GM12878 (cell line): ENCODE measurements at regions not wholly inside any gene's neighbourhood (a gene's known extent, or its start where the extent isn't known, plus 50 kb on each side); places are given as distances from the start of the nearest gene placed in this dataset.

Experiments
- ATAC-seq: fragments of 200-7000 bp; cut with Tn5 transposase; 3 replicates; pipeline ENCODE4 v1.9.1; 2020; ENCODE audit warnings: mild to moderate bottlenecking, moderate library complexity
- BruUV-seq: library from RNA; stranded (reverse); fragments of 400-500 nt; replicated peaks from 2 replicates; lab custom pipeline; 2021; lab: Mats Ljungman, UMichigan
- CTCF ChIA-PET: fragments of 300-600 bp; sonication (Branson Sonifier 250); formaldehyde crosslinking; extraction: SDS; loops from one replicate; lab custom pipeline; 2021; ENCODE audit warnings: inconsistent platforms; lab: Yijun Ruan, JAX
- POLR2A ChIA-PET: fragments of 350-600 bp; formaldehyde crosslinking; extraction: SDS; loops from one replicate; lab custom pipeline; 2021; ENCODE audit warnings: inconsistent platforms; lab: Charles Lee
- RAD21 ChIA-PET: fragments of 300-600 bp; sonication (Branson Sonifier 250); formaldehyde crosslinking; loops from one replicate; lab custom pipeline; 2023; ENCODE audit warnings: antibody characterized with exemption; ENCODE audit not compliant: unreplicated experiment; lab: Charles Lee
- SMC1A ChIA-PET: fragments of 300-600 bp; sonication (Branson Sonifier 250); formaldehyde crosslinking; loops from one replicate; lab custom pipeline; 2023; ENCODE audit not compliant: unreplicated experiment, uncharacterized antibody; lab: Charles Lee
- DNase-seq: peaks from one replicate; pipeline ENCODE4 v3.0.0-alpha.2; 2011; ENCODE audit warnings: low read depth, low spot score
- FAIRE-seq: peaks from 3 replicates; lab custom pipeline; 2011; peaks lifted over from hg19 to GRCh38; lab: Jason Lieb, UNC
- H2AFZ ChIP-seq: 2 replicates; pipeline ENCODE4 v1.6.0; 2011; ENCODE audit warnings: low read depth, low read length, control low read depth; ENCODE audit not compliant: control insufficient read depth
- H3K27ac ChIP-seq: 2 replicates; pipeline ENCODE4 v1.5.1; 2011; ENCODE audit warnings: control low read depth; ENCODE audit not compliant: control insufficient read depth, insufficient read depth
- H3K27me3 ChIP-seq, 2 experiments: replicated peaks in 1 of 2; 2 replicates each; pipeline versions ENCODE4 v1.6.0 to v1.6.1; 2011; ENCODE audit warnings: low read length in 1 of 2; ENCODE audit not compliant: control insufficient read depth in 2 of 2, insufficient read depth in 2 of 2
- H3K36me3 ChIP-seq, 2 experiments: 2 replicates each; pipeline ENCODE4 v1.5.1; 2011; ENCODE audit warnings: low read length in 1 of 2; ENCODE audit not compliant: control insufficient read depth in 2 of 2, insufficient read depth in 2 of 2
- H3K4me1 ChIP-seq: 2 replicates; pipeline ENCODE4 v1.6.1; 2011; ENCODE audit warnings: mild to moderate bottlenecking, low read length, moderate library complexity, mixed read lengths; ENCODE audit not compliant: control insufficient read depth, insufficient read depth
- H3K4me2 ChIP-seq: 2 replicates; pipeline ENCODE4 v1.6.0; 2011; ENCODE audit warnings: control low read depth; ENCODE audit not compliant: control insufficient read depth, insufficient read depth
- H3K4me3 ChIP-seq: fragments of 200-600 bp; sonication (generic); 2 replicates; pipeline ENCODE4 v1.5.1; 2016
- H3K79me2 ChIP-seq: 2 replicates; pipeline ENCODE4 v1.6.0; 2011; ENCODE audit warnings: low read length; ENCODE audit not compliant: control insufficient read depth, insufficient read depth
- H3K9ac ChIP-seq: 2 replicates; pipeline ENCODE4 v1.8.0; 2011; ENCODE audit warnings: low read length, control low read depth, mixed read lengths; ENCODE audit not compliant: control insufficient read depth, insufficient read depth
- H3K9me3 ChIP-seq: replicated peaks from 3 replicates; pipeline ENCODE4 v1.5.1; 2011; ENCODE audit warnings: mild to moderate bottlenecking, low read length; ENCODE audit not compliant: control insufficient read depth, insufficient read depth
- H4K20me1 ChIP-seq: 2 replicates; pipeline ENCODE4 v1.6.0; 2011; ENCODE audit not compliant: control insufficient read depth, insufficient read depth
- FOXM1 ChIP-seq: IDR thresholded peaks from 2 replicates; pipeline ENCODE4 v1.6.1; 2012; ENCODE audit warnings: low read depth, mild to moderate bottlenecking, inconsistent platforms, low read length, moderate library complexity
- IKZF1 ChIP-seq: fragments of 450-650 bp; conservative IDR thresholded peaks from 2 replicates; pipeline ENCODE4 v1.6.1; 2017; ENCODE audit warnings: antibody characterized with exemption, mild to moderate bottlenecking
- SIX5 ChIP-seq: IDR thresholded peaks from 2 replicates; pipeline ENCODE4 v1.6.1; 2011; ENCODE audit warnings: mild to moderate bottlenecking, low read depth, low read length, moderate library complexity; ENCODE audit not compliant: severe bottlenecking
- SMAD5 ChIP-seq: IDR thresholded peaks from 2 replicates; pipeline ENCODE4 v1.6.1; 2016; ENCODE audit warnings: antibody characterized with exemption, low read depth
- TCF3 ChIP-seq: IDR thresholded peaks from 2 replicates; pipeline ENCODE4 v1.6.1; 2012; ENCODE audit warnings: low read depth, mild to moderate bottlenecking, low read length, borderline replicate concordance; ENCODE audit not compliant: insufficient read depth
- WGBS: methylation state at CpG from one replicate; pipeline ENCODE4 v1.1.6; 2016; ENCODE audit warnings: low lambda C conversion rate; ENCODE audit not compliant: insufficient replicate concordance, insufficient coverage; ENCODE audit errors: missing lambda C conversion rate; 5-methylcytosine and 5-hydroxymethylcytosine counted together
- in situ Hi-C: fragments of 300-500 bp; cut with MboI; formaldehyde crosslinking; loops from 9 replicates; pipeline ENCODE4 v1.14.3; 2018; ENCODE audit warnings: mixed read lengths
- intact Hi-C: fragments of 100-400 bp; cut with micrococcal nuclease; formaldehyde crosslinking; loops from one replicate; pipeline ENCODE4 v1.14.2; 2022; ENCODE audit not compliant: unreplicated experiment
- TF ChIP-seq, protein P1 (sequence below): IDR thresholded peaks from 2 replicates; pipeline ENCODE4 v1.6.1; 2011; ENCODE audit warnings: borderline replicate concordance, low read depth, mild to moderate bottlenecking, moderate library complexity, low read length; ENCODE audit not compliant: insufficient read depth, poor library complexity, severe bottlenecking

DNA sequence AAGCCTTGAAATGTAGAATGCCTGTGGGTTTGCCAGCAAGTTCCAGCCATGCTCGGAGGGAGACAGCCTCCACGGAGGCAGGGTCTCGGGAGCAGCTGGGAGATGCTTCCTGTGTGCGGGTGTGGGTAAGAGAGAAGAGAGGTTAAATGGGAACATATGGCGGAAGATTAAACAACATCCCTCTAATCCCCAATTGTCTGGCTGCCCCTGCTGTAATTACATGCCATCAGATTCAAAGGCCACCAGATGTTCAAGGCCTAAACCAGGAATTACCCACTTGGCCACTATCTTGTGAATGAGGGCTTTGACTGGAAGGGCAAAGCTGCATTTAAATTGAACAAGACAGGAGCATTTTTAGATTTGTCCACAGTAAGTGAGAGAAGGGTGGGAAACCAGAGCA, 81.4 kb upstream of the BACE2 start (continued):
- TF ChIP-seq, protein P1, sequence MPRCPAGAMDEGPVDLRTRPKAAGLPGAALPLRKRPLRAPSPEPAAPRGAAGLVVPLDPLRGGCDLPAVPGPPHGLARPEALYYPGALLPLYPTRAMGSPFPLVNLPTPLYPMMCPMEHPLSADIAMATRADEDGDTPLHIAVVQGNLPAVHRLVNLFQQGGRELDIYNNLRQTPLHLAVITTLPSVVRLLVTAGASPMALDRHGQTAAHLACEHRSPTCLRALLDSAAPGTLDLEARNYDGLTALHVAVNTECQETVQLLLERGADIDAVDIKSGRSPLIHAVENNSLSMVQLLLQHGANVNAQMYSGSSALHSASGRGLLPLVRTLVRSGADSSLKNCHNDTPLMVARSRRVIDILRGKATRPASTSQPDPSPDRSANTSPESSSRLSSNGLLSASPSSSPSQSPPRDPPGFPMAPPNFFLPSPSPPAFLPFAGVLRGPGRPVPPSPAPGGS = no peak
- TF ChIP-seq IKZF1 (no peak), FOXM1 (no peak)

DNA sequence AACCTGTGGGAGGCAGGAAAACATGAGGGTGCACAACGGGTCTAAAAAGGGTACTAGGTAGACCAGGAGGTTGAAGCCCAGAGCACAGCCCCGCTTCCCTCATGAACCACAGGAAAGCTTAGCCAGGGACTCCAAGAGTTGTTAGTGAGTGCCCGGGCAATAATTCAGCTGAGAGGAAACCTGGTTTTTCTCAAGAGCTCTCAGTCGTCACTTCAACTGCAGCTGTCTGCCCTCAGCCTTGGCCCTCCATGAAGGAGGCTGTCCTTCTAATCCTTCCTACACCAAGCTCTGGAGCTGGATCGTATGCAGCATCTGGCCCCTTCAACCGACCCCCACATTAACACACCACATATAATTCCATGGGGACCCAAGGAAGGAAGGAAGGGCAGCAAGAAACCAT, 77.0 kb upstream of the BACE2 start:
- ChIA-PET CTCF (no interaction called here), POLR2A (no interaction called here), SMC1A (no interaction called here), RAD21 (no interaction called here)
- Histone ChIP-seq H3K9me3 (no peaks in the 10 kb centered on the region), H3K36me3 (no peaks in the 10 kb centered on the region), H2AFZ (no peak overlapping the region), H3K4me1 (no peaks in the 10 kb centered on the region), H3K4me2 (no peak overlapping the region), H3K79me2 (no peaks in the 10 kb centered on the region), H3K4me3 (no peak overlapping the region), H4K20me1 (no peaks in the 10 kb centered on the region), H3K27ac (no peak overlapping the region), H3K9ac (no peak overlapping the region), H3K27me3 (no peaks in the 10 kb centered on the region)
- intact Hi-C loops = no loop called here
- ATAC-seq = no peak
- in situ Hi-C loops = no loop called here
- TF ChIP-seq SIX5 (no peak), SMAD5 (no peak), TCF3 (no peak)
- no peak for FAIRE-seq
- no TSS peak for BruUV-seq
- 6% methylated on average over 6 of the region's 6 CpGs for WGBS
- DNase-seq = no peak
